ENCODE measurements at regions not wholly inside any gene's neighbourhood (a gene's known extent, or its start where the extent isn't known, plus 50 kb on each side); places are given as distances from the start of the nearest gene placed in this dataset.

GRCh38 chr15:96038650-96039049, 291.9 kb upstream of the NR2F2 start:
- TF ChIP-seq ZNF274 (IDR thresholded peaks at IDR 0.05; ENCODE audit: low read depth, low read length) = no peak
- TF ChIP-seq SUZ12 (IDR thresholded peaks at IDR 0.05; ENCODE audit: extremely low read depth, insufficient read depth, insufficient read length) = no peak
- no peak for TF ChIP-seq YY1 (IDR thresholded peaks at IDR 0.05; ENCODE audit: insufficient read depth, insufficient read length)
